Activated CD4-positive, alpha-beta T cell treated with anti-CD3 and anti-CD28 coated beads, Interleukin-2, Interleukin-4, amounts not matched to agents 100 ng/mL and 50 ng/mL, durations not matched to agents 16 hours and 8 hours (primary cell): ENCODE measurements at regions not wholly inside any gene's neighbourhood (a gene's known extent, or its start where the extent isn't known, plus 50 kb on each side); places are given as distances from the start of the nearest gene placed in this dataset.

ENCODE experiments used
- DNase-seq: peaks from one replicate; pipeline ENCODE4 v3.0.0-alpha.2; 2020; ENCODE audit warnings: low spot score

DNA sequence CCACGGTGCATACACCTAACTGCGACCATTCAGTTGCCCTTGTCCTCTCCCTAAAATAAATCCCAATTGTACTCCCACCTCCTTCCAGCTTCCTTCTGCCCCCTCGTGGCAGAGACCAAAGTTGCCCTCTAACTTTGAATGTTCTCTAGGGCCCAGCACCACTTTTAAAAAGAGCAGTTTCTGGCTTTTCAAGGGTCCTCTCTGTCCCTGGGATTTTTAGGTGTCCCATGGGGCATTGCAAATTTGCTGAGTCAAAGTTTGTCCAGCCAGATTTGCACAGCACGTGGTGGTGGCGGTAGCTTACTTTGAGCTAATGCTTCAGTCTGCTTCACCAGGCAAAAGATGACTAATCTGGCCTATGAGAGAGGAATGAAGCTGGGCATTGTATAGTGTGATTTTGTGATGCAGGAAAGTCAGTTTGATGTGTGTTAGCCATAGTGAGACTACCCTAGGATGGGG lies 100.2 kb downstream of the PERP start:
- peak; percentile 27 for DNase-seq

DNA sequence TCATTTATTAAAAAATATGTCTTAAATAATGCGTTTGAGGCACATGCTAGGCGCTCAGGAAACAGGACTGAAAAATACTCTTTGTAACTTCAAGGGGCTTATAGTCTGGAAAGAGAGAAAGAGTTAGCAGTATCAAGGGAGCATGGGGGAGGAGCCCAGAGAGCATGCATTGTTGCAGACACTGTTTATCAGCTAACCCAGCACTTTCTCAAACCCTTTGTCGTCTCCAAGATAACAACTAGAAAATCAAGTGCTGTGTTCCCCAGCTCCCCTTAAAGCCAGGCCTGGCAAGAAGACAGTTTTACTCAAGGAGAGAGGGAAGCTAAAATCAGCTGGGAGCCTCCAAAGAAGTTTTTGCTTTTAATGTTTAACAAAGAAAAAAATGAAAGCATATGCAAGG lies 98.4 kb downstream of the PERP start:
- DNase-seq = no peak

DNA sequence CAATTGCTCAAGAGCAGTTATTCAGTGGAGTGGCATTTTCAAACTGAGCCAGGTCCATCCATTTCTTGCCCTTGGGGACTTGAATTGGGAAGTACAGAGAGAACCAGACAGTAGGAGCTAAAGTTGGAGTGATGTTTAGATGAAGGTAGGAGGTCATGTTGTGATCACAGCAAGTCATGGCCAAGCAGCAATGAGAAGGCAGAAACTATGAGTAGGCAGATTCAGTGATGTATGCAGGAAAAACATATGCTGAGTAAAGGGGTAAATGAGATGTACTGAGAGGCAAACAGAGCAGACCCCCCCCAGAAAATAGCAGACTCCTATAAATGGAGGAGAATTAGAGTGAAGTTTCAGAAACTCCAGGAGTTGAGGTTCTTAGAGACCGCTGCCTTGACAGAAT lies 95.8 kb downstream of the PERP start:
- DNase-seq = no peak

- DNase-seq = no peak
Measured at GRCh38 chr6:138012682-138013081, 94.5 kb downstream of the PERP start.

- no peak for DNase-seq
Measured at GRCh38 chr6:138013959-138014358, 93.3 kb downstream of the PERP start.

DNA sequence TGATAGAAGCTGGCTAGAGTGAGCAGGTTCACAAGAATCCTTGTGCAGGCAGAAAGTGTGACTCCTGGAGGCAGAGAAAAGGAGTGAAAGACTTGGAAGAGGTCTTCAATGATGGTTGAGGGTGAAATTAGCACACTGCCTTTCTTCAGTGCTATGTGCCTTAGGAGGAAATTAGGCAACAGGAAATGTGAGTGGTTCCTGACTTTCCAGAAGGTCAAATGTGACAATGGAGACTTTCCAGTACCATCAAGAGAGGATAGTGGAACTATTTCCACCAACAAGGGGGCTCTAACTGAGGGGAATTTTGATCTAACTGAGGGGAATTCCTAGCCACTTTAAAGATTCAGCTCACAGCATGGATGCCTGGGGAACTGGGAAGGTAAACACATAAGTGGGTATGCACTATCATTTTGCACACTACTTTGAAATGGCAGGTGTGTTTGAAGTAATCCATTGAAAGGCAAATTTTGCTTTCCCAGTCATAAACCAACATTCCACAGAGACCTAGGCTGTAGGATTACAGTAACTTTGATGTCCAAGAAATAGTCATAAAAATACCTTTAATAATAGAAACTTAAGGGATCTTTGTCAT lies 90.0 kb downstream of the PERP start:
- DNase-seq = no peak

GRCh38 chr6:138018297-138018696 lies 88.9 kb downstream of the PERP start:
- no peak for DNase-seq

GRCh38 chr6:138025528-138025978 lies 81.7 kb downstream of the PERP start:
- DNase-seq = no peak

- DNase-seq = no peak
Measured at GRCh38 chr6:138026342-138026741, 80.9 kb downstream of the PERP start.

DNA sequence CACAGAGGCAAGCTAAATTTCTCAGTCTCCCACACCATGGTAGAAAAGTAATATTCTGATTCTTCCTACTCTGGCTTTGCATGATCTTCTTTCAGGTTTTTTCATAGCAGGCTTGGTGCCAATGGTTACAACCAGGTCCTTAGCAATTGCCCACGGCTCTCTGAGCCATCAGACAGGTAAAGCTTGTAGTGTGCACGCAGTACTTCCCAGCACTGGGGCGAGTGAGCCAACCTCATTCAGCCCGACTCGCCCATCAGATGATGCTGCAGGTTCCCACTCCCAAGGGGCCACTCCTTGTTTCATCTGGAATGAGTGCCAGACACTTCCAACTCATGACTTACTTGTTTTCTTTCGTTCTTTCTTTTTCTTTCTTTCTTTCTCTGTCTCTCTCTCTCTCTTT lies 78.3 kb downstream of the PERP start:
- DNase-seq = no peak

DNA sequence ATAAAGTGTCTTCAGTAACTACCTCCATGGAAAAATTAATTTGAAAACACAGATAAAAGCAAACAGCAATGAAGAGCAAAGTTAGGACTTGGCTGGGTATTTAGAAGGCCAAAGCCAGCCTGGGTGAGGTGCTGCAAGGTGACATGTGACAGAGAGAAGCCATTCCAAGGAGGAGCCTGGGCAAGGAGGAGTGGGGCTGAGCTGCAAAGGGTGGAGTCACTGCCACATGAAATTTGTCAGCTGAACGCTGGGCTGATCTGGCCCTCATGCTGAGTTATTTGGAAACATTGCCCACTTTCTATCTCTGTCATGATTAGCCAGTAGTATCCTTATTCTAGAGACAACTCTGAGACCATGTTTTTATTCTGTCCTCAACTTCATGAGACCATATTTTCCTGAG lies 76.3 kb downstream of the PERP start:
- peak; percentile 58 for DNase-seq

GRCh38 chr6:138031417-138031816 lies 75.8 kb downstream of the PERP start:
- DNase-seq = no peak

DNA sequence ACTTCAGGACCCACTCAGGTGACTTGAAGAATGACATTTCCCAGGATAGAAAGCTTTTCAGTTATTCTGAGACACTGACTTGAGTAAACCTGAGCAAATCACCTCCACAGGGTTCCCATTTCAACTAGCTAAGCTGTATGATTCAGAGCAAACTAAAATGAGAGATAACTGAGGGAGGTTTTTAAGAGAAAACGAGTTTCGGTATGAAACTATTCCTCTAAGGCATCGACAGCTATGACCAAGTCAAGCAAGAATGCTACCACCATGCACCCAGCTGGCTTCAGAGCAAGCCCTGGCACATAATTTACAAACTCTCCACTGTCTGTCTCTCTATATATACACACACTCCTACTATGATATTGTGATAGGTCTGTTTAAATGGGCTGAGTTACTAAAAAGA lies 75.4 kb downstream of the PERP start:
- DNase-seq = peak; percentile 51

GRCh38 chr6:138032571-138032970 lies 74.6 kb downstream of the PERP start:
- no peak for DNase-seq

GRCh38 chr6:138034229-138034628 lies 73.0 kb downstream of the PERP start:
- DNase-seq = no peak

GRCh38 chr6:138035070-138035469 lies 72.1 kb downstream of the PERP start:
- no peak for DNase-seq

GRCh38 chr6:138036111-138036510 lies 71.1 kb downstream of the PERP start:
- no peak for DNase-seq

DNA sequence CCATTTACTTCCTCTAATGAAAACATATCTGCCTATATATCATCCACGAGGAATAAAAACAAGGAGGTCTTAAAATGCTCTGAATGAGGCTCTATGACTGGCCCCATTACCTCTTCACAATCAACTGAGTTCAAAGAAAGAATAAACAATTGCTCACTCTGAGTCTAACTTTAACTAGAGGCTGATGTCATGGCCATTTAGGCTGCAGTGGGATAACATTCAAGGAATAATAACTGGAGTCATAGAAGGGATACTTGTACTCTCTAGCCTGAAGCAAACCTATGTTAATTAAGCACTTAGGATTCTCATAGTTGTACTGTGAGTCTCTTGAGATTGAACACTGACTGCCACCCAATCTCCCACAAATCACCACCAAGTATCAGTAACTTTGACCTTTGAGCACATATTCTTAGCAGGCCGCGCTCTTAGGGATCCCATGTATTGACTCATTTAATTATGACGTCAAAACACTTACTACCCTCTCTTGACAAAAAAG lies 70.2 kb downstream of the PERP start:
- no peak for DNase-seq

GRCh38 chr6:138038142-138038870 lies 68.9 kb downstream of the PERP start:
- no peak for DNase-seq
